Ascending aorta (tissue), 2 donors: ENCODE measurements at regions not wholly inside any gene's neighbourhood (a gene's known extent, or its start where the extent isn't known, plus 50 kb on each side); places are given as distances from the start of the nearest gene placed in this dataset.

ENCODE experiments used
- DNase-seq, 2 donors: peaks; one replicate each; pipeline ENCODE4 v3.0.0-alpha.2; 2019; ENCODE audit warnings: low spot score in 2 of 2
- H3K27ac ChIP-seq, 2 donors: fragments of 200-600 bp; sonication (generic); one replicate each; pipeline ENCODE4 v1.5.1; 2016 to 2017; ENCODE audit warnings: mild to moderate bottlenecking in 1 of 2
- H3K27me3 ChIP-seq: fragments of 200-600 bp; sonication (generic); one replicate; pipeline ENCODE4 v1.5.1; 2017
- H3K36me3 ChIP-seq, 2 donors: fragments of 200-600 bp; sonication (generic); one replicate each; pipeline ENCODE4 v1.5.1; 2016
- H3K4me1 ChIP-seq, 2 donors: fragments of 200-600 bp; sonication (generic); one replicate each; pipeline ENCODE4 v1.5.1; 2016 to 2017; ENCODE audit warnings: mild to moderate bottlenecking in 1 of 2
- H3K4me3 ChIP-seq, 2 donors: fragments of 200-600 bp; sonication (generic); one replicate each; pipeline ENCODE4 v1.5.1; 2016 to 2017; ENCODE audit warnings: mild to moderate bottlenecking in 1 of 2
- H3K9me3 ChIP-seq, 2 donors: fragments of 200-600 bp; sonication (generic); one replicate each; pipeline ENCODE4 v1.5.1; 2016
- CTCF ChIP-seq, 3 experiments: fragments of 200-600 bp in 2 of 3; fragments of 450-650 bp in 1 of 3; sonication (generic) in 2 of 3; IDR thresholded peaks; one replicate each; pipeline ENCODE4 v1.5.1; 2016 to 2019; ENCODE audit warnings: antibody characterized with exemption in 3 of 3, mild to moderate bottlenecking in 1 of 3, moderate library complexity in 1 of 3
- intact Hi-C: fragments of 100-400 bp; cut with DNase I; formaldehyde crosslinking; loops from one replicate; pipeline ENCODE4 v1.15.1; 2023

- no peaks in the 10 kb centered on the region for H3K36me3 ChIP-seq
- H3K9me3 ChIP-seq, result no peaks in the 10 kb centered on the region
- no peaks in the 10 kb centered on the region for H3K4me1 ChIP-seq
- TF ChIP-seq CTCF (IDR thresholded peaks at IDR 0.05), result no peak
- intact Hi-C loops, result no loop called here
- no peak for DNase-seq
- H3K27me3 ChIP-seq, result no peaks in the 10 kb centered on the region
- H3K4me3 ChIP-seq, result no peak overlapping the region
- no peak overlapping the region for H3K27ac ChIP-seq
These were observed 244.0 kb upstream of the GATB start for GRCh38 chr4:152004801-152005200.

- intact Hi-C loops, result no loop called here
- H3K9me3 ChIP-seq, result no peaks in the 10 kb centered on the region
- no peak overlapping the region for H3K4me3 ChIP-seq
- H3K36me3 ChIP-seq, result no peaks in the 10 kb centered on the region
- no peaks in the 10 kb centered on the region for H3K4me1 ChIP-seq
- no peak overlapping the region for H3K27ac ChIP-seq
- H3K27me3 ChIP-seq, result no peaks in the 10 kb centered on the region
- TF ChIP-seq CTCF (IDR thresholded peaks at IDR 0.05), result no peak
- no peak for DNase-seq
These were observed 239.7 kb upstream of the GATB start for GRCh38 chr4:152000518-152000917.

- no peak overlapping the region for H3K27ac ChIP-seq
- no peaks in the 10 kb centered on the region for H3K4me1 ChIP-seq
- intact Hi-C loops, result no loop called here
- no peak for TF ChIP-seq CTCF (IDR thresholded peaks at IDR 0.05)
- no peak for DNase-seq
- H3K36me3 ChIP-seq, result no peaks in the 10 kb centered on the region
- no peaks in the 10 kb centered on the region for H3K9me3 ChIP-seq
- no peak overlapping the region for H3K4me3 ChIP-seq
- H3K27me3 ChIP-seq, result no peaks in the 10 kb centered on the region
These were observed 237.9 kb upstream of the GATB start for GRCh38 chr4:151998723-151999122.

- H3K9me3 ChIP-seq, result no peaks in the 10 kb centered on the region
- H3K36me3 ChIP-seq, result no peaks in the 10 kb centered on the region
- no peak overlapping the region for H3K27ac ChIP-seq
- no peak overlapping the region for H3K4me3 ChIP-seq
- no peak for TF ChIP-seq CTCF (IDR thresholded peaks at IDR 0.05)
- DNase-seq, result no peak
- no peaks in the 10 kb centered on the region for H3K27me3 ChIP-seq
- no peaks in the 10 kb centered on the region for H3K4me1 ChIP-seq
- intact Hi-C loops, result loop anchor here (2.0 kb wide), 1 partner anchor 13 kb away; no protein-coding TSS in a partner anchor
These were observed 236.7 kb upstream of the GATB start for GRCh38 chr4:151997461-151997860.

- H3K9me3 ChIP-seq, result no peaks in the 10 kb centered on the region
These were observed 233.6 kb upstream of the GATB start for GRCh38 chr4:151994429-151994828.

More at GRCh38 chr4:151994429-151994828, 233.6 kb upstream of the GATB start:
- H3K36me3 ChIP-seq, result no peaks in the 10 kb centered on the region
- no peak for DNase-seq
- peaks cover 0 to 4% of the 10 kb centered on the region in 2 donors for H3K4me1 ChIP-seq
- TF ChIP-seq CTCF (IDR thresholded peaks at IDR 0.05), result no peak
- H3K4me3 ChIP-seq, result no peak overlapping the region
- no peaks in the 10 kb centered on the region for H3K27me3 ChIP-seq
- no peak overlapping the region for H3K27ac ChIP-seq
- intact Hi-C loops, result loop anchor here (5.0 kb wide), 1 partner anchor 43 kb away; no protein-coding TSS in a partner anchor
